ENCODE measurements at regions not wholly inside any gene's neighbourhood (a gene's known extent, or its start where the extent isn't known, plus 50 kb on each side); places are given as distances from the start of the nearest gene placed in this dataset.

- Mint-ChIP-seq H3K4me3 (no peak overlapping the region), H3K27me3 (ENCODE audit: low read depth, poor library complexity) (no peaks in the 10 kb centered on the region), H3K36me3 (ENCODE audit: low read depth) (no peaks in the 10 kb centered on the region), H3K4me1 (peaks cover 9% of the 10 kb centered on the region), H3K27ac (no peak overlapping the region), H3K9me3 (no peaks in the 10 kb centered on the region)
- DNase-seq: no peak
- TF ChIP-seq CTCF (IDR thresholded peaks at IDR 0.05): no peak
Measured at GRCh38 chr3:127036209-127037020, 53.5 kb downstream of the PLXNA1 start.

- DNase-seq: no peak
- H3K27ac Mint-ChIP-seq: no peak overlapping the region
- no peak for TF ChIP-seq CTCF (IDR thresholded peaks at IDR 0.05)
- H3K36me3 Mint-ChIP-seq (ENCODE audit: low read depth): no peaks in the 10 kb centered on the region
- no peaks in the 10 kb centered on the region for H3K27me3 Mint-ChIP-seq (ENCODE audit: low read depth, poor library complexity)
- H3K9me3 Mint-ChIP-seq: no peaks in the 10 kb centered on the region
- H3K4me3 Mint-ChIP-seq: no peak overlapping the region
- H3K4me1 Mint-ChIP-seq: peaks cover 13% of the 10 kb centered on the region
Measured at GRCh38 chr3:127037021-127037400, 54.1 kb downstream of the PLXNA1 start.

GRCh38 chr3:127037418-127037841 is 54.5 kb downstream of the PLXNA1 start:
- Mint-ChIP-seq H3K27ac (no peak overlapping the region), H3K4me1 (peaks cover 17% of the 10 kb centered on the region), H3K27me3 (ENCODE audit: low read depth, poor library complexity) (no peaks in the 10 kb centered on the region), H3K36me3 (ENCODE audit: low read depth) (no peaks in the 10 kb centered on the region), H3K4me3 (no peak overlapping the region), H3K9me3 (no peaks in the 10 kb centered on the region)
- no peak for TF ChIP-seq CTCF (IDR thresholded peaks at IDR 0.05)
- no peak for DNase-seq

- Mint-ChIP-seq H3K36me3 (ENCODE audit: low read depth) (no peaks in the 10 kb centered on the region), H3K4me1 (peaks cover 19% of the 10 kb centered on the region), H3K4me3 (no peak overlapping the region), H3K27ac (no peak overlapping the region), H3K9me3 (no peaks in the 10 kb centered on the region), H3K27me3 (ENCODE audit: low read depth, poor library complexity) (no peaks in the 10 kb centered on the region)
- TF ChIP-seq CTCF (IDR thresholded peaks at IDR 0.05): no peak
- no peak for DNase-seq
Measured at GRCh38 chr3:127037971-127038446, 55.1 kb downstream of the PLXNA1 start.

- Mint-ChIP-seq H3K4me1 (peaks cover 23% of the 10 kb centered on the region), H3K27me3 (ENCODE audit: low read depth, poor library complexity) (peaks cover under 1% of the 10 kb centered on the region), H3K27ac (no peak overlapping the region), H3K4me3 (no peak overlapping the region), H3K36me3 (ENCODE audit: low read depth) (no peaks in the 10 kb centered on the region), H3K9me3 (no peaks in the 10 kb centered on the region)
- DNase-seq: no peak
- TF ChIP-seq CTCF (IDR thresholded peaks at IDR 0.05): no peak
Measured at GRCh38 chr3:127038466-127038865, 55.6 kb downstream of the PLXNA1 start.

Data from nephron progenitor cell (in vitro differentiated cells).